T-helper 2 cell (primary cell): ENCODE measurements at regions not wholly inside any gene's neighbourhood (a gene's known extent, or its start where the extent isn't known, plus 50 kb on each side); places are given as distances from the start of the nearest gene placed in this dataset.
A peak's percentile ranks its signal among the peaks of the same experiment; 100 is the strongest.

ENCODE experiments used
- DNase-seq, 5 experiments: peaks; one replicate each; pipeline versions ENCODE4 v3.0.0 to v3.0.0-alpha.2; 2012 to 2022

GRCh38 chr13:109846185-109846584 lies 59.8 kb upstream of the IRS2 start:
- no peak for DNase-seq

- DNase-seq: no peak
Measured at GRCh38 chr13:109844396-109844795, 58.0 kb upstream of the IRS2 start.

- no peak for DNase-seq
Measured at GRCh38 chr13:109843695-109844094, 57.3 kb upstream of the IRS2 start.

GRCh38 chr13:109842212-109842920 lies 56.0 kb upstream of the IRS2 start:
- no peak for DNase-seq

GRCh38 chr13:109840893-109841287 lies 54.5 kb upstream of the IRS2 start:
- DNase-seq: no peak

- peak in 1 of 5 experiments; percentile 55 for DNase-seq
Measured at GRCh38 chr13:109840201-109840892, 54.0 kb upstream of the IRS2 start.

- no peak for DNase-seq
Measured at GRCh38 chr13:109836629-109837607, 50.5 kb upstream of the IRS2 start.
